LNCAP (cell line): ENCODE measurements at regions not wholly inside any gene's neighbourhood (a gene's known extent, or its start where the extent isn't known, plus 50 kb on each side); places are given as distances from the start of the nearest gene placed in this dataset.

ENCODE experiments used
- TF ChIP-seq, protein P1 (sequence below): fragments of 450-650 bp; IDR thresholded peaks from 2 replicates; pipeline ENCODE4 v1.5.1; 2017; ENCODE audit warnings: mild to moderate bottlenecking

DNA sequence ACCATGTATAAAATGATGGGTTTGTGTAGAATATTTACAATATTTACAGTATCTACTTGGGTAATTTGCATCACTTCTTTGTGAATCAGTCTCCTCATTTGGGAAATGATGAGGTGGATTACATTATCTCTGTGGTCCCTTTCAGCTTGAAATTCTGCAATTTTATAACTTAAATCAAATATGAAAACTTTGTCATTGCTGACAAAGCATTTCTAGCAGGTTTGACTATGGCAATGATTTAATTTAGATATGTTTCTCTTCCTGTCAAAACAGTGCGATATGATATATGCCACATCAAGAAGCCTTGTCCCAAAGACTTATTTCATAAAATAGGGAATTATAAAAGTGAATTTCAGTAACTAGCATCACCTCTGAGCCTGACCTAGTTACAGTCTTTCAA, 315.8 kb upstream of the MEIS2 start:
- TF ChIP-seq, protein P1, sequence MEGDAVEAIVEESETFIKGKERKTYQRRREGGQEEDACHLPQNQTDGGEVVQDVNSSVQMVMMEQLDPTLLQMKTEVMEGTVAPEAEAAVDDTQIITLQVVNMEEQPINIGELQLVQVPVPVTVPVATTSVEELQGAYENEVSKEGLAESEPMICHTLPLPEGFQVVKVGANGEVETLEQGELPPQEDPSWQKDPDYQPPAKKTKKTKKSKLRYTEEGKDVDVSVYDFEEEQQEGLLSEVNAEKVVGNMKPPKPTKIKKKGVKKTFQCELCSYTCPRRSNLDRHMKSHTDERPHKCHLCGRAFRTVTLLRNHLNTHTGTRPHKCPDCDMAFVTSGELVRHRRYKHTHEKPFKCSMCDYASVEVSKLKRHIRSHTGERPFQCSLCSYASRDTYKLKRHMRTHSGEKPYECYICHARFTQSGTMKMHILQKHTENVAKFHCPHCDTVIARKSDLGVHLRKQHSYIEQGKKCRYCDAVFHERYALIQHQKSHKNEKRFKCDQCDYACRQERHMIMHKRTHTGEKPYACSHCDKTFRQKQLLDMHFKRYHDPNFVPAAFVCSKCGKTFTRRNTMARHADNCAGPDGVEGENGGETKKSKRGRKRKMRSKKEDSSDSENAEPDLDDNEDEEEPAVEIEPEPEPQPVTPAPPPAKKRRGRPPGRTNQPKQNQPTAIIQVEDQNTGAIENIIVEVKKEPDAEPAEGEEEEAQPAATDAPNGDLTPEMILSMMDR = no peak

DNA sequence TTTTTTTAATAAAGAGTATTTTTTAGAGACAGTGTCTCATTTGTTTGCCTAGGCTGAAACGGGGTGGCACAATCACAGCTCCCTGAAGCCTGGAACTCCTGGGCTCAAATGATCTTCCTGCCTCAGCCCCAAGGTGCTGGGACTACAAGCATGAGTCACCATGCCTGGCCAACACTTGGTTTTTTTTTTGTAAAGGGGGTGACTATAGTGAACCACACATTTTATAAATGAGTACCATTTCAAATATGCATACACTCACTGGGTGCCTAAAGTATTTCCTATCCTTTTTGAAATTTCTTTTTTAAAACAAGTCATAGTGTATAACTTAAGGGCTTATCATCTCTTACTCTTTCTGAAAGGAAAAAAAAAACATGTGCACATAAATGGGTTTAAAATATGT, 325.2 kb upstream of the MEIS2 start:
- TF ChIP-seq, protein P1 = no peak

DNA sequence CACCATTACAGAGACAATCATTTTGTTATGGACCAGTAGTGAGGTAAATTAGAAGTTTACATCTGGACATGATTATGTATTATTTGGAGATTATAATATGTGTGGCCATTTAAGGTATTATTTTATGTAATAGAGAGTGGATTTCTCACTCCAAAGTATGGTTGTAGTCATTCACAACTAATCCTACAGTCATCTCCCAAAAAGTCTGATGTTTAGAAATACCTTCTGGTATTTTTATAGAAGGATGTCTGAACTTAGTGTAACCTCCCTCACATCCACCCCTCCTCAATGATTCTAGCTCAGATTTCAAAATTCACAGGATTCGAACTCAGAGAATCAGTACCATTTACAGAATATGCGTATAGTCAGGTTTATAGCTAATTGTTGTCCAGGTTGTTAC, 346.6 kb upstream of the MEIS2 start:
- TF ChIP-seq, protein P1 = no peak

DNA sequence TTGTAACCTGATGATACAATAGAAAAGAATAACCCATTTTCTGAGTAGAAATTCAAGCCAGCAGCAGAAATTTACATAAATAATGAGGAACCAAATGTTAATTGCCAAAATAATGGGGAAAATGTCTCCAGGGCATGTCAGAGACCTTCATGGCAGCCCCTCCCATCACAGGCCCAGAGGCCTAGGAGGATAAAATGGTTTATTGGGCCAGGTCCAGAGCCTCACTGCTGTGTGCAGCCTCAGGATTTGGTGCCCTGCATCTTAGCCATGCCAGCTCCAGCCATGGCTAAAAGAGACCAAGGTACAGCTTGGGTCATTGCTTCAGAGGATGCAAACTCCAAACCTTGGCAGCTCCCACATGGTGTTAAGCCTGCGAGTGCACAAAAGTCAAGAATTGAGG, 352.1 kb upstream of the MEIS2 start:
- TF ChIP-seq, protein P1 = no peak

DNA sequence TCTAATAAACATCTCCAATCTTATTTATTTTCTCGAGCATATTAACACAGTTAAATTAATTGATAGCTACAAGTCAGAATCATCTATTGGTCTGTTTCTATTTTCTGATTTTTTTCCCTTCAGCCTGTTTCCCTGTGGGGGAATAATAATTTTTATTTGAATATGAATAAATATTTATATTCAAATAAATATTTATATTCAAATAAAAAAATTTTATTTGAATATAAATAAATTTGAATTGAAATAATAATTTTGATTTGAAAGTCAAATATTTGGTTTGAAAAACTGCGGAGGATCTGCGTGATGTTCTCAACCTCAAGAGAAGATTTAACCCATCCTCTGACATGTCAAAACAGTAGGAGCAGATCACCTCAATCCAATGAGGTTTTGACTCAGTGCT, 380.1 kb upstream of the MEIS2 start:
- TF ChIP-seq, protein P1 = no peak

DNA sequence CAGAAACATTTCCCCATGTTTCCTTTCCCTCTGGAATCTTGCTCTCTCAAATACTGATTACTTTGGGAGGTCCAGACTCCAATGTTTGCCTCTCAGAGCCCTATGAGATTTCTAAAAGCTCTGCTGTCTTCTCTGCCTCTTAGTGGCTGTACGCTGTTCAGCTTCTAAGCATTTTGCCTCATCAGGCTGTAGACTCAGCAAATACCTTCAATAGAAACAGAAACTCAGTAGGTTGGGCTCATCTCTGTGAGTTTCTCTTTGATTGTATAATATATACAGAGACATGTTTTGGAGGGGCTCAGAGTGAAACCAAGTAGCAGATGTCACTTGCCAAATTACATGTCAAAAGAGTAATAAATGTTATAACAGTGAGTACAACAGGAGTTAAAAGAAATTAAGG, 380.8 kb upstream of the MEIS2 start:
- TF ChIP-seq, protein P1 = no peak

DNA sequence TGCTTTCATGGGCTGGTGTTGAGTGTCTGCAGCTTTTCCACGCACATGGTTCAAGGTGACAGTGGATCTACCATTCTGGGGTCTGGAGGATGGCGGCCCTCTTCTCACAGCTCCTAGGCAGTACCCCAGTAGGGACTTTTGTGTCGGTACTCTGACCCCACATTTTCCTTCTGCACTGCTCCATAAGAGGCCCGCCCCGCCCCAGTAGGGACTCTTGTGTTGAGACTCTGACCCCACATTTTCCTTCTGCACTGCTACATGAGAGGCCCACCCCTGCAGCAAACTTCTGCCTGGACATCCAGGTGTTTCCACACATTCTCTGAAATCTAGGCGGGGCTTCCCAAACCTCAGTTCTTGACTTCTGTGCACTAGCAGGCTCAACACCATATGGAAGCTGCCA, 383.4 kb upstream of the MEIS2 start:
- TF ChIP-seq, protein P1 = no peak

DNA sequence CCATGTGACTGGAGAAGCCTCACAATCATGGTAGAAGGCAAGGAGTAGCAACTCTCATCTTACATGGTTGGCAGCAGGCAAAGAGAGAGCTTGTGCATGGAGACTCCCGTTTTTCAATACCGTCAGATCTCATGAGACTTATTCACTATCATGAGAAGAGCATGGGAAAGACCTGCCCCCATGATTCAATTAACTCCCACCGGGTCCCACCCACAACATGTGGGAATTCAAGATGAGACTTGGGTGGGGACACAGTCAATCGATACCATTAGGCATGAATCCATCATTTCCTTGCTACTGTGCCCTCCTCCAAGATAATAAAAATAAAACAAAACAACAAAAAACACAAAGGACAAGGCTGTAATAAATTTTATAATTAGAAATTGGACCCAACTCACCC, 384.7 kb upstream of the MEIS2 start:
- TF ChIP-seq, protein P1 = no peak
